Astrocyte of the cerebellum (primary cell): ENCODE measurements at regions not wholly inside any gene's neighbourhood (a gene's known extent, or its start where the extent isn't known, plus 50 kb on each side); places are given as distances from the start of the nearest gene placed in this dataset.
A peak's percentile ranks its signal among the peaks of the same experiment; 100 is the strongest.

ENCODE experiments used
- DNase-seq: peaks from one replicate; pipeline ENCODE4 v3.0.0-alpha.2; 2011; ENCODE audit warnings: low read depth
- H3K4me3 ChIP-seq: 2 replicates; pipeline ENCODE4 v1.5.1; 2011; ENCODE audit warnings: mild to moderate bottlenecking, low read depth, low read length, moderate library complexity
- in situ Hi-C: cut with HindIII; loops from 2 replicates; pipeline ENCODE4 v1.10.0; 2017; ENCODE audit warnings: low sequenced_read_pairs
- TF ChIP-seq, protein P1 (sequence below): IDR thresholded peaks from 2 replicates; pipeline ENCODE4 v1.5.1; 2012; ENCODE audit warnings: low read length, low read depth, moderate library complexity, mild to moderate bottlenecking; ENCODE audit errors: missing control alignments

DNA sequence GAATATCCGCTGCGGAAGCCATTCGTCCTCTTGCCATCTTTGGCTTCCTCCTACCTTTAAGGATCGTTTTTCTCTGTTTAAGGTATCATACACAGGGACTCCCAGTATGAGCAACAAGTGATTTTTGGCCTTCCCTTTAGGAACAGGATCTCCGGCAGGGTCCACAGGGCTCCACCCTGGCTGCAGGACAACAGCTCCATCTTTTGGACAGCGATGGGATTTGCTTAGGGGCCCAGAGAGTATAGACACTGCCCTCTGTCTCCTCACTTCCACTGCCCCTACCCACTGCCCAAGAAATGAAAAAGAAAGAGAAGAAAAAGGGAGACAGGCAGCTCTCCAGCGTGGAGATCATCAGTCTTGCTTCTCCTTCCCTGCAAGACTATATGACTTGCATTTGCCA, 224.5 kb downstream of the UXS1 start:
- no peak overlapping the region for H3K4me3 ChIP-seq
- TF ChIP-seq, protein P1, sequence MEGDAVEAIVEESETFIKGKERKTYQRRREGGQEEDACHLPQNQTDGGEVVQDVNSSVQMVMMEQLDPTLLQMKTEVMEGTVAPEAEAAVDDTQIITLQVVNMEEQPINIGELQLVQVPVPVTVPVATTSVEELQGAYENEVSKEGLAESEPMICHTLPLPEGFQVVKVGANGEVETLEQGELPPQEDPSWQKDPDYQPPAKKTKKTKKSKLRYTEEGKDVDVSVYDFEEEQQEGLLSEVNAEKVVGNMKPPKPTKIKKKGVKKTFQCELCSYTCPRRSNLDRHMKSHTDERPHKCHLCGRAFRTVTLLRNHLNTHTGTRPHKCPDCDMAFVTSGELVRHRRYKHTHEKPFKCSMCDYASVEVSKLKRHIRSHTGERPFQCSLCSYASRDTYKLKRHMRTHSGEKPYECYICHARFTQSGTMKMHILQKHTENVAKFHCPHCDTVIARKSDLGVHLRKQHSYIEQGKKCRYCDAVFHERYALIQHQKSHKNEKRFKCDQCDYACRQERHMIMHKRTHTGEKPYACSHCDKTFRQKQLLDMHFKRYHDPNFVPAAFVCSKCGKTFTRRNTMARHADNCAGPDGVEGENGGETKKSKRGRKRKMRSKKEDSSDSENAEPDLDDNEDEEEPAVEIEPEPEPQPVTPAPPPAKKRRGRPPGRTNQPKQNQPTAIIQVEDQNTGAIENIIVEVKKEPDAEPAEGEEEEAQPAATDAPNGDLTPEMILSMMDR = peak; percentile 20
- in situ Hi-C loops = no loop called here
- DNase-seq = no peak

DNA sequence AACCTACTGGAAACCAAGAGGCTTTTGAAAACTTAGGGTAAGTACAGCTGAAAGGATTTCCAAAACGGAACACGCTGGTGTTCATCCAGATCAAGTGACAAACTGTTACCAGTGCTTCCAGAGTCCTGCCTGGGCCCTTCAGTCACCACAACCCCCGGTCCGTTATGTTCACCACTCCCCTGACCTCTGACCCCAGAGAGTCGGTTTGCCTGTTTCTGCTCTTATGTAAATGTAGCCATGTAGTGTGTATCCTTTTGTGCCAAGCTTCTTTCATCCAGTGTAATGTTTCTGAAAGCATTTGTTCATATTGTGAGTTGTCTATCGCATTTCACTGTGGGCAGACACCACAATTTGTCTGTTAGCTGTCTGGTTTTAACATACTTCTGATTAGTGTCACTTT, 217.5 kb downstream of the NCK2 start:
- in situ Hi-C loops = no loop called here
- no peak overlapping the region for H3K4me3 ChIP-seq
- TF ChIP-seq, protein P1 = no peak
- DNase-seq = no peak

DNA sequence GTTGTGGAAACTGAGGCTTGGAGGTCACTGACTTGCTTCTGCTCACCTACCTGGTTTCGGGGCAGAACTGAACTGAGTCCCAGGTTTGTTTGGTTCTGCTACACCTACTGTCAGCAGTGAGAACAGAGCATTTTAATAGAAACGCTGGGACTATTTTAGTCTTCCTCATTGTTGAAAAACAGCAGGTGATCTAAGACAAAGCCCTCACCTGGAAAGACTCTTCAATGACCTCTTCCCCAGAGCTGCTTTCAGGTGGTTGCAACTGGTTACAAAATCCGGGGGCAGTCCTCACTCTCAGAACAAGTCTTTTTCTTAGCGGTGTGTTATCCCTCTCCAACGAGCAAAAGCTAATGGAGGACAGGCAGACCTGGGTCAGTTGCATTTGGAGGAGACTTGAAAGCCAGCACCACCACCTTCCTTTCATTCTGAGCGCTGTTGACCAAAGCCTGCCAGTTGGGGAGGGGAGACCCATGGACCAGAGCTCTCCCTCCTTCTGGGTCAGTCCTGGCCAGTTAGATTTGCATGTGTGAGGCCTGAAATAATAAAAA, 217.0 kb downstream of the NCK2 start:
- TF ChIP-seq, protein P1 = no peak
- in situ Hi-C loops = no loop called here
- no peak for DNase-seq
- H3K4me3 ChIP-seq = no peak overlapping the region

DNA sequence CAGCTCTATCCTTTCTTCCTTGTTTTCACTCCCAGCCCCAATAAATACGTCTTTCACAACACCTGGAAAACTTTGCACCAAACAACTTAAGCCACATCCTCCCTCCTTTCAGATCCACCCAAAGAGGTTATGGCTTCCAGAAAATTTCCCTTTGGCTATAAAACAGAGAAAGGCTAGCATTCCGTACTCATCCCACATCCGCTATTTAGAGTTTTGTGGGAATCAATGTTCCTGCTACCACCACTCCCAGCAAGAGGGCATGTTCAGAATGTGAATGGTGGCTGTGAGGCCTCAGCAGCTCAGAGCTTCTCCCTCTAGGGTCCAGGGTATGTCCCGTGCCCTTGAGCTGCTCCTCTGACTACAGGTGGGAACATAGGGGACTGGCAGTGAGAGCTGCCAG, 214.6 kb downstream of the NCK2 start:
- TF ChIP-seq, protein P1 = no peak
- no peak overlapping the region for H3K4me3 ChIP-seq
- DNase-seq = no peak
- in situ Hi-C loops = no loop called here

DNA sequence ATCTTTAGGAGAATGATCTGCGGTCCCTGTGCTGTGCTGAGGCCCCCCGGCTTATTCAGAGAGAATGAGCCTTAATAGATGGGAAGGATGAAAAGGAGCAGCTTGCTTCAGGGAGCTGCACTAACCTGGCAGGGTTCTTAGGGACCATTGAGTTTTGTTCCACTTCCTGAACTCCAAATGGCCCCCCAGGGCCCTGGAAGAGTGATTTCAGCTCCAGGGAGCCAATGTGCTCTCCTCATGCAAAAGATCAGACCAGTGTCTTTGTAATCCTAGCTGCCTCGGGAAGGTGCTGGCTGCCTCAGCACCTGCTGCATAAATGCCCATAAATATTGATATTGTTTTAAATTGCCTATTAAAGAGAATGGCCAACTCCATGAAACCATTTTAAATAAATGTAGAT, 210.2 kb downstream of the NCK2 start:
- no peak for DNase-seq
- TF ChIP-seq, protein P1 = no peak
- H3K4me3 ChIP-seq = no peak overlapping the region
- in situ Hi-C loops = no loop called here

DNA sequence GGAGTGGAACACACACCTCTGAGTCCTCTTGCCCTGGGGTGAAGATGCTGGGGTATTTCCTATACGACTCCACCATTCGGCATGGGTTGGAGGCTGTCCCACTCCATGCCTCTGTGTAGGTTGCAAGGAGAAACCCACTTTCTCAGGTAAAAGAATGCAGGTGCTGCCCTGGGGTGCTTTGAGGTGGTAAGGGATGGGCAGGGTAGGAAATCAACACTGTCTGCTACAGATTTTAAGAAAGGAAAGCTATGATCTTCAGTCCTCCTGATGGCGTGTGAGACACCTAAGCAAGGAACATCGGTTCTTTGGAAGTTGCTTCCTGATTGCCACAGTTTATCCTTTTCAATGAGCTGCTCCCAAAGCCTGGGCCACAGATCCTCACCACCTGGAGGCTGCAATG, 209.2 kb downstream of the NCK2 start:
- TF ChIP-seq, protein P1 = no peak
- no peak for DNase-seq
- H3K4me3 ChIP-seq = no peak overlapping the region
- in situ Hi-C loops = no loop called here

DNA sequence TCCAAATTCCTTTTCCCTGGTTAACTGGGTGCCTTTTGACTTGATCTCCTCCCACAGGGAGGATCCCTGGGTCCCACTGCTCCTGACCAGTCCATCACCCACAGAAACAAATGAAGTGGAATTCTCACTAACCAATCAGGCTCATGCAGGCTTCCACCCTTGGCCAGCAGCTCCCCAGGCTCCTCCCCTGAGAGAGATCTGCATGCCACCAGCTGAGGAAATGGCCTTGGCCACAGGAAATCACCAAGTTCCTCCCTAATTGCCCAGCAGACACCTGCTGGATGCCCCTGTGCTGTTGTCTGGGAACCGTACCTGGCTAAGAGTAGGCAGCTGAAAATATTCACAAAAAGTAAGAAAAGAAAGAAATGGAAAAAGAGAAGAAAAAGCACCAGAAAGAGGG, 207.4 kb downstream of the NCK2 start:
- in situ Hi-C loops = no loop called here
- no peak overlapping the region for H3K4me3 ChIP-seq
- TF ChIP-seq, protein P1 = no peak
- no peak for DNase-seq
